Testis (tissue), 2 donors: ENCODE measurements at regions not wholly inside any gene's neighbourhood (a gene's known extent, or its start where the extent isn't known, plus 50 kb on each side); places are given as distances from the start of the nearest gene placed in this dataset.
A peak's percentile ranks its signal among the peaks of the same experiment; 100 is the strongest.

Source experiments
- DNase-seq: peaks from one replicate; pipeline ENCODE4 v3.0.0-alpha.2; 2019
- H3K27ac ChIP-seq, 2 donors: fragments of 200-600 bp; sonication (generic); one replicate each; pipeline ENCODE4 v1.5.1; 2019
- H3K27me3 ChIP-seq: fragments of 200-600 bp; sonication (generic); one replicate; pipeline ENCODE4 v1.5.1; 2019
- H3K36me3 ChIP-seq: fragments of 200-600 bp; sonication (generic); one replicate; pipeline ENCODE4 v1.5.1; 2017; ENCODE audit warnings: low read depth; ENCODE audit errors: missing control alignments
- H3K4me1 ChIP-seq: fragments of 200-600 bp; sonication (generic); one replicate; pipeline ENCODE4 v1.5.1; 2019
- H3K4me3 ChIP-seq, 2 donors: fragments of 200-600 bp; sonication (generic); one replicate each; pipeline ENCODE4 v1.5.1; 2017 to 2019
- H3K9me3 ChIP-seq: fragments of 200-600 bp; sonication (generic); one replicate; pipeline ENCODE4 v1.5.1; 2017
- POLR2A ChIP-seq: fragments of 450-650 bp; IDR thresholded peaks from one replicate; pipeline ENCODE4 v1.6.1; 2017; ENCODE audit warnings: antibody characterized with exemption, mild to moderate bottlenecking, moderate library complexity
- WGBS, 2 donors: methylation state at CpG; one replicate each; pipeline ENCODE4 v1.1.5; 2018; 5-methylcytosine and 5-hydroxymethylcytosine counted together
- intact Hi-C: fragments of 100-400 bp; cut with DNase I; formaldehyde crosslinking; loops from one replicate; pipeline ENCODE4 v1.15.1; 2023; ENCODE audit warnings: low total_unique reads
- TF ChIP-seq, protein P1 (sequence below), 3 experiments: fragments of 450-650 bp in 2 of 3; fragments of 200-600 bp in 1 of 3; sonication (generic) in 1 of 3; IDR thresholded peaks; one replicate each; pipeline ENCODE4 v1.5.1; 2016 to 2019; ENCODE audit warnings: antibody characterized with exemption in 3 of 3, mild to moderate bottlenecking in 2 of 3, moderate library complexity in 1 of 3

- peak; percentile 50 for DNase-seq
- Histone ChIP-seq H3K27ac (peak overlapping the region in 1 of 2 donors; percentile 66), H3K9me3 (no peaks in the 10 kb centered on the region), H3K4me3 (no peak overlapping the region), H3K27me3 (no peaks in the 10 kb centered on the region), H3K4me1 (no peaks in the 10 kb centered on the region), H3K36me3 (no peaks in the 10 kb centered on the region)
- TF ChIP-seq, protein P1, sequence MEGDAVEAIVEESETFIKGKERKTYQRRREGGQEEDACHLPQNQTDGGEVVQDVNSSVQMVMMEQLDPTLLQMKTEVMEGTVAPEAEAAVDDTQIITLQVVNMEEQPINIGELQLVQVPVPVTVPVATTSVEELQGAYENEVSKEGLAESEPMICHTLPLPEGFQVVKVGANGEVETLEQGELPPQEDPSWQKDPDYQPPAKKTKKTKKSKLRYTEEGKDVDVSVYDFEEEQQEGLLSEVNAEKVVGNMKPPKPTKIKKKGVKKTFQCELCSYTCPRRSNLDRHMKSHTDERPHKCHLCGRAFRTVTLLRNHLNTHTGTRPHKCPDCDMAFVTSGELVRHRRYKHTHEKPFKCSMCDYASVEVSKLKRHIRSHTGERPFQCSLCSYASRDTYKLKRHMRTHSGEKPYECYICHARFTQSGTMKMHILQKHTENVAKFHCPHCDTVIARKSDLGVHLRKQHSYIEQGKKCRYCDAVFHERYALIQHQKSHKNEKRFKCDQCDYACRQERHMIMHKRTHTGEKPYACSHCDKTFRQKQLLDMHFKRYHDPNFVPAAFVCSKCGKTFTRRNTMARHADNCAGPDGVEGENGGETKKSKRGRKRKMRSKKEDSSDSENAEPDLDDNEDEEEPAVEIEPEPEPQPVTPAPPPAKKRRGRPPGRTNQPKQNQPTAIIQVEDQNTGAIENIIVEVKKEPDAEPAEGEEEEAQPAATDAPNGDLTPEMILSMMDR (IDR thresholded peaks at IDR 0.05), result no peak
- no peak for TF ChIP-seq POLR2A
- WGBS, 2 donors, result 29 to 40% methylated on average over 16 of the region's 16 CpGs
- intact Hi-C loops, result no loop called here
Measured at GRCh38 chr21:41641821-41642701, 124.8 kb downstream of the RIPK4 start.

DNA sequence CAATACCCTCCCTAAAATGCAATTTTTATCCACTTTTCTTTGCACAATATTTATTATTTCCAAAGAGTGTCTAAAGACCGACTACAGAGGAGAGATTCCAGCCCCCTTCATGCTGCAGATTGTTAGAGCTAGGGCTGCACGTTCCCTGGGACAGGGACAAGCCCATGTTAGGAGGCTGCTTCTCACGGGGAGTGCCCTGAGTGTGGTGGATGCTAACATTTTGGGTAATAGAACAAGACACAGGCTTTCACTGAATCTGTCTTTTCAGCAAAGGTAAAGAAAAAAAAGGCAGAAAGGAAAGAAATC is 125.4 kb downstream of the RIPK4 start:
- H3K4me3 ChIP-seq, result no peak overlapping the region
- 27 to 41% methylated on average over 3 of the region's 3 CpGs for WGBS, 2 donors
- TF ChIP-seq, protein P1 (IDR thresholded peaks at IDR 0.05), result no peak
- no peak for TF ChIP-seq POLR2A
- H3K27me3 ChIP-seq, result no peaks in the 10 kb centered on the region
- intact Hi-C loops, result no loop called here
- H3K4me1 ChIP-seq, result no peaks in the 10 kb centered on the region
- no peaks in the 10 kb centered on the region for H3K36me3 ChIP-seq
- H3K27ac ChIP-seq, result peak overlapping the region in 1 of 2 donors; percentile 66
- no peaks in the 10 kb centered on the region for H3K9me3 ChIP-seq
- no peak for DNase-seq

- no peaks in the 10 kb centered on the region for H3K4me1 ChIP-seq
- no peaks in the 10 kb centered on the region for H3K27me3 ChIP-seq
- H3K4me3 ChIP-seq, result no peak overlapping the region
- 58 to 62% methylated on average over 6 of the region's 6 CpGs for WGBS, 2 donors
- TF ChIP-seq POLR2A, result no peak
- TF ChIP-seq, protein P1 (IDR thresholded peaks at IDR 0.05), result no peak
- intact Hi-C loops, result no loop called here
- H3K27ac ChIP-seq, result peak overlapping the region in 1 of 2 donors; percentile 66
- no peaks in the 10 kb centered on the region for H3K9me3 ChIP-seq
- no peak for DNase-seq
- no peaks in the 10 kb centered on the region for H3K36me3 ChIP-seq
Measured at GRCh38 chr21:41640748-41641509, 125.9 kb downstream of the RIPK4 start.

- H3K27me3 ChIP-seq, result no peaks in the 10 kb centered on the region
- 86 to 98% methylated on average over 5 of the region's 5 CpGs for WGBS, 2 donors
- no peaks in the 10 kb centered on the region for H3K4me1 ChIP-seq
- no peak overlapping the region for H3K4me3 ChIP-seq
- H3K9me3 ChIP-seq, result no peaks in the 10 kb centered on the region
- no peaks in the 10 kb centered on the region for H3K36me3 ChIP-seq
- no peak overlapping the region for H3K27ac ChIP-seq
- no peak for TF ChIP-seq POLR2A
- TF ChIP-seq, protein P1 (IDR thresholded peaks at IDR 0.05), result no peak
- DNase-seq, result no peak
- intact Hi-C loops, result no loop called here
Measured at GRCh38 chr21:41639766-41640165, 127.1 kb downstream of the RIPK4 start.
